K562 (cell line): ENCODE measurements at regions not wholly inside any gene's neighbourhood (a gene's known extent, or its start where the extent isn't known, plus 50 kb on each side); places are given as distances from the start of the nearest gene placed in this dataset.

Source experiments
- ATF1 ChIP-seq, 2 experiments: fragments of 450-650 bp in 1 of 2; IDR thresholded peaks; 2 replicates each; pipeline ENCODE4 v1.6.1; 2016; ENCODE audit warnings: missing compliant biosample characterization in 1 of 2, missing genetic modification characterization in 1 of 2
- ATF3 ChIP-seq, 2 experiments: fragments of 450-650 bp in 1 of 2; sonication (generic) in 1 of 2; formaldehyde crosslinking in 1 of 2; IDR thresholded peaks in 1 of 2; conservative IDR thresholded peaks in 1 of 2; 2 replicates each; pipeline versions ENCODE4 v1.6.1 to v1.8.1; 2016 to 2023; ENCODE audit warnings: mild to moderate bottlenecking in 2 of 2, moderate library complexity in 2 of 2, inconsistent platforms in 1 of 2, missing genetic modification reagents in 1 of 2
- CTCF ChIP-seq, 3 experiments: IDR thresholded peaks in 2 of 3; conservative IDR thresholded peaks in 1 of 3; 2 replicates each; pipeline ENCODE4 v1.5.1; 2011 to 2012; ENCODE audit warnings: low read length in 3 of 3, mild to moderate bottlenecking in 3 of 3, control low read depth in 2 of 3, improper control_type of control experiment in 1 of 3, inconsistent platforms in 1 of 3, low read depth in 1 of 3, mixed read lengths in 1 of 3, moderate library complexity in 1 of 3; ENCODE audit not compliant: insufficient read depth in 2 of 3
- EGR1 ChIP-seq: fragments of 450-650 bp; conservative IDR thresholded peaks from 2 replicates; pipeline ENCODE4 v1.6.1; 2017; ENCODE audit warnings: mild to moderate bottlenecking
- FIP1L1 ChIP-seq: fragments of 200-400 bp; formaldehyde crosslinking; IDR thresholded peaks from 2 replicates; pipeline ENCODE4 v1.6.1; 2018; ENCODE audit warnings: mild to moderate bottlenecking, low read depth, low read length; ENCODE audit not compliant: poor library complexity, severe bottlenecking
- JUNB ChIP-seq: fragments of 450-650 bp; formaldehyde crosslinking; conservative IDR thresholded peaks from 2 replicates; pipeline ENCODE4 v1.4.0; 2020; ENCODE audit warnings: mild to moderate bottlenecking
- REST ChIP-seq, 2 experiments: fragments of 450-650 bp; formaldehyde crosslinking in 1 of 2; IDR thresholded peaks; 2 replicates each; pipeline versions ENCODE4 v1.4.0 to v1.6.1; 2014 to 2020; ENCODE audit warnings: mild to moderate bottlenecking in 2 of 2, borderline replicate concordance in 1 of 2, low read depth in 1 of 2
- RUNX1 ChIP-seq: sonication (generic); IDR thresholded peaks from 2 replicates; pipeline ENCODE4 v1.6.1; 2016; ENCODE audit warnings: antibody characterized with exemption, low read depth
- TARDBP ChIP-seq: fragments of 450-650 bp; IDR thresholded peaks from 2 replicates; pipeline ENCODE4 v1.6.1; 2016
- TCF7 ChIP-seq: sonication (generic); IDR thresholded peaks from 2 replicates; pipeline ENCODE4 v1.6.1; 2016; ENCODE audit warnings: antibody characterized with exemption, borderline replicate concordance
- ZFP36 ChIP-seq: fragments of 150-350 bp; IDR thresholded peaks from 2 replicates; pipeline ENCODE4 v1.6.1; 2018; ENCODE audit warnings: low read length, low read depth; ENCODE audit not compliant: partially characterized antibody
- ZNF347 ChIP-seq: fragments of 450-650 bp; formaldehyde crosslinking; IDR thresholded peaks from 2 replicates; pipeline ENCODE4 v1.4.0; 2020; ENCODE audit warnings: low read depth, mild to moderate bottlenecking, moderate library complexity
- ZNF354B ChIP-seq: fragments of 250-450 bp; sonication (Bioruptor Pico); IDR thresholded peaks from 2 replicates; pipeline ENCODE4 v1.4.0; 2020

GRCh38 chr12:111166779-111167540 lies 201.9 kb downstream of the PHETA1 start:
- no peak for TF ChIP-seq JUNB (CRISPR knock-in tag)
- TF ChIP-seq REST (IDR thresholded peaks at IDR 0.05; ENCODE audit: borderline replicate concordance): no peak
- no peak for TF ChIP-seq REST (CRISPR knock-in tag; IDR thresholded peaks at IDR 0.05; ENCODE audit: low read depth)
- TF ChIP-seq RUNX1: no peak
- no peak for TF ChIP-seq ZNF347 (CRISPR knock-in tag)
- no peak for TF ChIP-seq FIP1L1
- TF ChIP-seq ZNF354B (CRISPR knock-in tag): no peak
- TF ChIP-seq TCF7: no peak
- no peak for TF ChIP-seq EGR1
- TF ChIP-seq CTCF (IDR thresholded peaks at IDR 0.05 in 2 of 3, conservative IDR thresholded peaks at IDR 0.05 in 1 of 3; ENCODE audit: insufficient read depth in 2 of 3, low read depth in 1 of 3, low read length in 3 of 3): no peak
- no peak for TF ChIP-seq ATF1 (CRISPR knock-in tag; IDR thresholded peaks at IDR 0.05)
- no peak for TF ChIP-seq ATF1 (tag; IDR thresholded peaks at IDR 0.05)
- no peak for TF ChIP-seq ATF3 (IDR thresholded peaks at IDR 0.05)
- no peak for TF ChIP-seq ATF3 (CRISPR knock-in tag; conservative IDR thresholded peaks at IDR 0.05)
- no peak for TF ChIP-seq ZFP36
- no peak for TF ChIP-seq TARDBP
